CMK (cell line): ENCODE measurements at regions not wholly inside any gene's neighbourhood (a gene's known extent, or its start where the extent isn't known, plus 50 kb on each side); places are given as distances from the start of the nearest gene placed in this dataset.

ENCODE experiments used
- DNase-seq: peaks from one replicate; pipeline ENCODE4 v3.0.0-alpha.2; 2010; ENCODE audit warnings: low read depth

- no peak for DNase-seq
These were observed 1176.4 kb downstream of the BRD1 start for GRCh38 chr22:48651036-48651890.

GRCh38 chr22:48650323-48651035, 1177.2 kb downstream of the BRD1 start:
- DNase-seq = no peak

- DNase-seq = no peak
These were observed 1178.2 kb downstream of the BRD1 start for GRCh38 chr22:48649466-48649865.

GRCh38 chr22:48649031-48649430, 1178.6 kb downstream of the BRD1 start:
- no peak for DNase-seq

GRCh38 chr22:48647606-48648515, 1179.8 kb downstream of the BRD1 start:
- DNase-seq = no peak

GRCh38 chr22:48647051-48647450, 1180.6 kb downstream of the BRD1 start:
- no peak for DNase-seq

- no peak for DNase-seq
These were observed 1181.3 kb downstream of the BRD1 start for GRCh38 chr22:48646216-48646925.

- DNase-seq = no peak
These were observed 1181.9 kb downstream of the BRD1 start for GRCh38 chr22:48645766-48646165.

- no peak for DNase-seq
These were observed 1182.7 kb downstream of the BRD1 start for GRCh38 chr22:48644997-48645396.

- no peak for DNase-seq
These were observed 1183.6 kb downstream of the BRD1 start for GRCh38 chr22:48644108-48644507.

GRCh38 chr22:48643066-48643731, 1184.5 kb downstream of the BRD1 start:
- no peak for DNase-seq

- no peak for DNase-seq
These were observed 1185.1 kb downstream of the BRD1 start for GRCh38 chr22:48642550-48642949.

- DNase-seq = no peak
These were observed 1185.7 kb downstream of the BRD1 start for GRCh38 chr22:48641906-48642475.

- DNase-seq = no peak
These were observed 1186.5 kb downstream of the BRD1 start for GRCh38 chr22:48640890-48641841.

- no peak for DNase-seq
These were observed 1187.6 kb downstream of the BRD1 start for GRCh38 chr22:48639896-48640748.

GRCh38 chr22:48639021-48639795, 1188.5 kb downstream of the BRD1 start:
- DNase-seq = no peak

- DNase-seq = no peak
These were observed 1190.4 kb downstream of the BRD1 start for GRCh38 chr22:48637231-48637630.

- no peak for DNase-seq
These were observed 1190.9 kb downstream of the BRD1 start for GRCh38 chr22:48636746-48637145.
